ENCODE measurements at regions not wholly inside any gene's neighbourhood (a gene's known extent, or its start where the extent isn't known, plus 50 kb on each side); places are given as distances from the start of the nearest gene placed in this dataset.

- no peak overlapping the region for H3K4me3 ChIP-seq (replicated peaks; ENCODE audit: insufficient read depth, low read length)
- H3K27ac ChIP-seq (replicated peaks) = no peak overlapping the region
- DNase-seq (ENCODE audit: low read depth in 1 of 2, low spot score in 1 of 2) = peak in 1 of 2 experiments; percentile 2
- no peak for TF ChIP-seq POLR2AphosphoS5 (IDR thresholded peaks at IDR 0.05; ENCODE audit: low read depth)
- no peak for TF ChIP-seq CTCF (IDR thresholded peaks at IDR 0.05; ENCODE audit: insufficient read depth, low read length)
- TF ChIP-seq SPI1 (IDR thresholded peaks at IDR 0.05; ENCODE audit: borderline replicate concordance, low read depth) = no peak
- TF ChIP-seq GABPA (IDR thresholded peaks at IDR 0.05; ENCODE audit: low read depth) = no peak
- no peak for TF ChIP-seq REST (IDR thresholded peaks at IDR 0.05; ENCODE audit: insufficient replicate concordance, low read depth)
- H3K27me3 ChIP-seq (ENCODE audit: insufficient read depth, poor library complexity, severe bottlenecking) = no peaks in the 10 kb centered on the region
Measured at GRCh38 chr12:61546296-61546695, 713.9 kb upstream of the USP15 start.

GRCh38 chr12:61553091-61553490 lies 707.1 kb upstream of the USP15 start:
- no peak overlapping the region for H3K4me3 ChIP-seq (replicated peaks; ENCODE audit: insufficient read depth, low read length)
- TF ChIP-seq REST (IDR thresholded peaks at IDR 0.05; ENCODE audit: insufficient replicate concordance, low read depth) (no peak), SPI1 (IDR thresholded peaks at IDR 0.05; ENCODE audit: borderline replicate concordance, low read depth) (no peak), CTCF (IDR thresholded peaks at IDR 0.05; ENCODE audit: insufficient read depth, low read length) (no peak), POLR2AphosphoS5 (IDR thresholded peaks at IDR 0.05; ENCODE audit: low read depth) (no peak), GABPA (IDR thresholded peaks at IDR 0.05; ENCODE audit: low read depth) (no peak)
- H3K27ac ChIP-seq (replicated peaks) = no peak overlapping the region
- no peak for DNase-seq (ENCODE audit: low read depth in 1 of 2, low spot score in 1 of 2)
- no peaks in the 10 kb centered on the region for H3K27me3 ChIP-seq (ENCODE audit: insufficient read depth, poor library complexity, severe bottlenecking)

GRCh38 chr12:61554268-61555008 lies 705.8 kb upstream of the USP15 start:
- TF ChIP-seq CTCF (IDR thresholded peaks at IDR 0.05; ENCODE audit: insufficient read depth, low read length) = no peak
- TF ChIP-seq SPI1 (IDR thresholded peaks at IDR 0.05; ENCODE audit: borderline replicate concordance, low read depth) = no peak
- no peak for TF ChIP-seq POLR2AphosphoS5 (IDR thresholded peaks at IDR 0.05; ENCODE audit: low read depth)
- no peak for TF ChIP-seq GABPA (IDR thresholded peaks at IDR 0.05; ENCODE audit: low read depth)
- no peak for TF ChIP-seq REST (IDR thresholded peaks at IDR 0.05; ENCODE audit: insufficient replicate concordance, low read depth)
- Histone ChIP-seq H3K4me3 (replicated peaks; ENCODE audit: insufficient read depth, low read length) (no peak overlapping the region), H3K27me3 (ENCODE audit: insufficient read depth, poor library complexity, severe bottlenecking) (no peaks in the 10 kb centered on the region), H3K27ac (replicated peaks) (no peak overlapping the region)
- DNase-seq (ENCODE audit: low read depth in 1 of 2, low spot score in 1 of 2) = no peak
